Neural crest cell (in vitro differentiated cells): ENCODE measurements at regions not wholly inside any gene's neighbourhood (a gene's known extent, or its start where the extent isn't known, plus 50 kb on each side); places are given as distances from the start of the nearest gene placed in this dataset.

Experiments used
- DNase-seq: peaks from one replicate; pipeline ENCODE4 v3.0.0; 2021; ENCODE audit warnings: low read depth, mixed read lengths, low spot score
- H3K27ac Mint-ChIP-seq: one replicate; pipeline ENCODE4 v1.8.0; 2021; ENCODE audit warnings: mild to moderate bottlenecking, mixed read lengths; ENCODE audit not compliant: unreplicated experiment
- H3K27me3 Mint-ChIP-seq: 2 replicates; pipeline ENCODE4 v1.8.0; 2021; ENCODE audit warnings: low read depth, mild to moderate bottlenecking, mixed read lengths
- H3K36me3 Mint-ChIP-seq: 2 replicates; pipeline ENCODE4 v1.8.0; 2021; ENCODE audit warnings: low read depth, mild to moderate bottlenecking, mixed read lengths
- H3K4me1 Mint-ChIP-seq: 2 replicates; pipeline ENCODE4 v1.8.0; 2021; ENCODE audit warnings: mixed read lengths
- H3K4me3 Mint-ChIP-seq: one replicate; pipeline ENCODE4 v1.8.0; 2021; ENCODE audit warnings: mild to moderate bottlenecking, mixed read lengths
- H3K9me3 Mint-ChIP-seq: 2 replicates; pipeline ENCODE4 v1.8.0; 2021; ENCODE audit warnings: mixed read lengths
- CTCF ChIP-seq: fragments of 200-600 bp; sonication (generic); conservative IDR thresholded peaks from 2 replicates; pipeline ENCODE4 v1.5.0; 2021; ENCODE audit warnings: antibody characterized with exemption, mild to moderate bottlenecking

- no peak overlapping the region for H3K4me3 Mint-ChIP-seq
- TF ChIP-seq CTCF, result no peak
- no peak overlapping the region for H3K27ac Mint-ChIP-seq
- DNase-seq, result no peak
- H3K27me3 Mint-ChIP-seq, result no peaks in the 10 kb centered on the region
- H3K4me1 Mint-ChIP-seq, result peaks cover 6% of the 10 kb centered on the region
- no peaks in the 10 kb centered on the region for H3K36me3 Mint-ChIP-seq
- peaks cover 3% of the 10 kb centered on the region for H3K9me3 Mint-ChIP-seq
Measured at GRCh38 chr7:131231381-131232220, 96.1 kb upstream of the MKLN1 start.

- H3K4me3 Mint-ChIP-seq, result no peak overlapping the region
- H3K36me3 Mint-ChIP-seq, result no peaks in the 10 kb centered on the region
- peaks cover 6% of the 10 kb centered on the region for H3K4me1 Mint-ChIP-seq
- H3K27ac Mint-ChIP-seq, result no peak overlapping the region
- no peak for TF ChIP-seq CTCF
- DNase-seq, result no peak
- H3K27me3 Mint-ChIP-seq, result no peaks in the 10 kb centered on the region
- H3K9me3 Mint-ChIP-seq, result no peaks in the 10 kb centered on the region
Measured at GRCh38 chr7:131232768-131233167, 94.9 kb upstream of the MKLN1 start.

- no peak overlapping the region for H3K4me3 Mint-ChIP-seq
- no peak overlapping the region for H3K27ac Mint-ChIP-seq
- TF ChIP-seq CTCF, result no peak
Measured at GRCh38 chr7:131233193-131233592, 94.5 kb upstream of the MKLN1 start.

GRCh38 chr7:131234719-131235488, 92.8 kb upstream of the MKLN1 start:
- no peak for TF ChIP-seq CTCF
- Mint-ChIP-seq H3K36me3 (no peaks in the 10 kb centered on the region), H3K4me1 (peaks cover 6% of the 10 kb centered on the region), H3K4me3 (no peak overlapping the region), H3K9me3 (peaks cover 6% of the 10 kb centered on the region), H3K27me3 (no peaks in the 10 kb centered on the region), H3K27ac (no peak overlapping the region)
- DNase-seq, result no peak

More at GRCh38 chr7:131233193-131233592, 94.5 kb upstream of the MKLN1 start:
- DNase-seq, result no peak
- Mint-ChIP-seq H3K4me1 (peaks cover 6% of the 10 kb centered on the region), H3K36me3 (no peaks in the 10 kb centered on the region), H3K27me3 (no peaks in the 10 kb centered on the region), H3K9me3 (peaks cover under 1% of the 10 kb centered on the region)

- no peaks in the 10 kb centered on the region for H3K36me3 Mint-ChIP-seq
- no peak overlapping the region for H3K27ac Mint-ChIP-seq
- no peak for DNase-seq
- peaks cover 6% of the 10 kb centered on the region for H3K9me3 Mint-ChIP-seq
- H3K4me3 Mint-ChIP-seq, result no peak overlapping the region
- H3K4me1 Mint-ChIP-seq, result peaks cover 6% of the 10 kb centered on the region
- TF ChIP-seq CTCF, result no peak
- H3K27me3 Mint-ChIP-seq, result no peaks in the 10 kb centered on the region
Measured at GRCh38 chr7:131235489-131236317, 92.0 kb upstream of the MKLN1 start.
